BLaER1 (cell line): ENCODE measurements at regions not wholly inside any gene's neighbourhood (a gene's known extent, or its start where the extent isn't known, plus 50 kb on each side); places are given as distances from the start of the nearest gene placed in this dataset.

ENCODE experiments used
- H3K27ac ChIP-seq: shearing (Covaris generic); formaldehyde crosslinking; 2 replicates; pipeline ENCODE4 v1.8.1; 2022
- H3K27me3 ChIP-seq: shearing (Covaris generic); formaldehyde crosslinking; 2 replicates; pipeline ENCODE4 v1.8.1; 2022
- H3K36me3 ChIP-seq: shearing (Covaris generic); formaldehyde crosslinking; 2 replicates; pipeline ENCODE4 v1.8.1; 2022
- H3K4me1 ChIP-seq: shearing (Covaris generic); formaldehyde crosslinking; 2 replicates; pipeline ENCODE4 v1.8.1; 2022
- H3K4me2 ChIP-seq: shearing (Covaris generic); formaldehyde crosslinking; 2 replicates; pipeline ENCODE4 v1.8.1; 2022
- H3K4me3 ChIP-seq: shearing (Covaris generic); formaldehyde crosslinking; 2 replicates; pipeline ENCODE4 v1.8.1; 2022
- H3K9ac ChIP-seq: shearing (Covaris generic); formaldehyde crosslinking; 2 replicates; pipeline ENCODE4 v1.8.1; 2022
- H3K9me3 ChIP-seq: shearing (Covaris generic); formaldehyde crosslinking; 2 replicates; pipeline ENCODE4 v1.8.1; 2022
- H4K20me1 ChIP-seq: shearing (Covaris generic); formaldehyde crosslinking; 2 replicates; pipeline ENCODE4 v1.8.1; 2022
- Cebpa-rat ChIP-seq: shearing (Covaris generic); IDR thresholded peaks from 2 replicates; pipeline ENCODE4 v1.8.1; 2022

DNA sequence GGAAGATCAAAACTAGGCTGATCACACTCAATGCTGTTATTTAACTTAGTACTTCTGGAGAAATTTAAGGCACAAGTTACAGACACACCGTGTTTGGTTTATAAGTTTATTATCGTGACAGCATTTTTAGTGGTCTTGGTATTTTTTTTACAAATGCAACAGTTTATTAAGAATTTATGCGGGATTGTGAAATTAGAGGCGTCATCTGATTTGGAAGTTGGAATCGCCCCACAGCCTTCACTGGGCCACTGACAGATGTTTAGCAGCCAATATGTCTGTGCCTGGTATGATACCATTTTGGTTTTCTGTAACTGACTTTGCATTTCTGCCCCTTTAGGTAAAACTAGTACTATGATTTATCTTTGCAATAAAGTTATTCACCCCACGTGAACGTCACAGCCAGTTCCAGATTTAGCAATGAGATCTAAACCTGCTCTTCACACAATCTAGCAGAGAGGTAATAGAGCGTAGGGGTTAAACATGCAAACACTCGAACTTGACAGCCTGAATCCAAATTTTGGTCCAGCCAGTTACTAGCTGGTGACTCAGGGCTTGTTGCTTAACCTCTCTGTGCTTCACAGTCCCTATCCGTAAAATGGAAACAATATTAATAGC is 73.2 kb upstream of the SSTR1 start:
- Histone ChIP-seq H3K9ac (no peak overlapping the region), H3K4me1 (no peaks in the 10 kb centered on the region), H3K4me2 (no peak overlapping the region), H3K4me3 (no peak overlapping the region), H3K27ac (no peak overlapping the region), H3K36me3 (no peaks in the 10 kb centered on the region), H4K20me1 (no peaks in the 10 kb centered on the region), H3K27me3 (no peaks in the 10 kb centered on the region), H3K9me3 (no peaks in the 10 kb centered on the region)
- no peak for TF ChIP-seq Cebpa-rat

GRCh38 chr14:38135106-38135867 is 72.4 kb upstream of the SSTR1 start:
- Histone ChIP-seq H3K36me3 (no peaks in the 10 kb centered on the region), H3K27me3 (no peaks in the 10 kb centered on the region), H3K4me1 (no peaks in the 10 kb centered on the region), H3K4me3 (no peak overlapping the region), H3K9me3 (no peaks in the 10 kb centered on the region), H3K4me2 (no peak overlapping the region), H4K20me1 (no peaks in the 10 kb centered on the region), H3K9ac (no peak overlapping the region), H3K27ac (no peak overlapping the region)
- TF ChIP-seq Cebpa-rat = no peak

GRCh38 chr14:38137005-38137404 is 70.7 kb upstream of the SSTR1 start:
- H3K36me3 ChIP-seq = no peaks in the 10 kb centered on the region
- no peaks in the 10 kb centered on the region for H3K9me3 ChIP-seq
- no peaks in the 10 kb centered on the region for H3K27me3 ChIP-seq
- H3K9ac ChIP-seq = no peak overlapping the region
- H3K4me2 ChIP-seq = no peak overlapping the region
- no peak for TF ChIP-seq Cebpa-rat
- no peaks in the 10 kb centered on the region for H3K4me1 ChIP-seq
- no peaks in the 10 kb centered on the region for H4K20me1 ChIP-seq
- no peak overlapping the region for H3K27ac ChIP-seq
- no peak overlapping the region for H3K4me3 ChIP-seq

GRCh38 chr14:38138473-38139138 is 69.1 kb upstream of the SSTR1 start:
- Histone ChIP-seq H3K4me2 (no peak overlapping the region), H3K36me3 (no peaks in the 10 kb centered on the region), H4K20me1 (no peaks in the 10 kb centered on the region), H3K27ac (no peak overlapping the region), H3K9me3 (no peaks in the 10 kb centered on the region), H3K4me1 (no peaks in the 10 kb centered on the region), H3K4me3 (no peak overlapping the region), H3K9ac (no peak overlapping the region), H3K27me3 (no peaks in the 10 kb centered on the region)
- no peak for TF ChIP-seq Cebpa-rat

- no peaks in the 10 kb centered on the region for H4K20me1 ChIP-seq
- no peaks in the 10 kb centered on the region for H3K9me3 ChIP-seq
- no peak overlapping the region for H3K27ac ChIP-seq
- no peak overlapping the region for H3K4me3 ChIP-seq
- no peak for TF ChIP-seq Cebpa-rat
- no peaks in the 10 kb centered on the region for H3K4me1 ChIP-seq
- H3K27me3 ChIP-seq = no peaks in the 10 kb centered on the region
- H3K36me3 ChIP-seq = no peaks in the 10 kb centered on the region
- H3K4me2 ChIP-seq = no peak overlapping the region
- no peak overlapping the region for H3K9ac ChIP-seq
These were observed 67.8 kb upstream of the SSTR1 start for GRCh38 chr14:38139926-38140325.

DNA sequence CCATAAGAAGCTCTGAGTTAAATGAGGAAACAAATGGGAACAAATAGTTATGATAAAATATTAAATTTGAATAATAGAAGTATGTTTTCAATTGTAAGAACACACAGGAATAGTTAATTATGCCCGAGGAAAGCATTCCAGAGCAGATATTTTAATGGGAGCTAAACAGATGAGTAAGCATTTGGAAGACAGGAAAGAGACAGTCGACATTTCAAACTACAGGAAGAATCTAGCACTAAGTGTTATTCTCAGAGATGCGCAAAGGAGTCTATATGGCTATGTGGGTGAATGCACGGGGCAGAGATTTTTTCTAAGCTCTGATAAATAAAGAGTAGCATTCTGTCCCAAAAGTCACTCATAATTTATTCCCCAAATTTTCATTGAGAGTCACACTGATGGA is 64.5 kb upstream of the SSTR1 start:
- Histone ChIP-seq H3K27ac (no peak overlapping the region), H3K36me3 (no peaks in the 10 kb centered on the region), H3K27me3 (no peaks in the 10 kb centered on the region), H3K9me3 (no peaks in the 10 kb centered on the region), H4K20me1 (no peaks in the 10 kb centered on the region), H3K9ac (no peak overlapping the region), H3K4me1 (no peaks in the 10 kb centered on the region), H3K4me3 (no peak overlapping the region), H3K4me2 (no peak overlapping the region)
- no peak for TF ChIP-seq Cebpa-rat

DNA sequence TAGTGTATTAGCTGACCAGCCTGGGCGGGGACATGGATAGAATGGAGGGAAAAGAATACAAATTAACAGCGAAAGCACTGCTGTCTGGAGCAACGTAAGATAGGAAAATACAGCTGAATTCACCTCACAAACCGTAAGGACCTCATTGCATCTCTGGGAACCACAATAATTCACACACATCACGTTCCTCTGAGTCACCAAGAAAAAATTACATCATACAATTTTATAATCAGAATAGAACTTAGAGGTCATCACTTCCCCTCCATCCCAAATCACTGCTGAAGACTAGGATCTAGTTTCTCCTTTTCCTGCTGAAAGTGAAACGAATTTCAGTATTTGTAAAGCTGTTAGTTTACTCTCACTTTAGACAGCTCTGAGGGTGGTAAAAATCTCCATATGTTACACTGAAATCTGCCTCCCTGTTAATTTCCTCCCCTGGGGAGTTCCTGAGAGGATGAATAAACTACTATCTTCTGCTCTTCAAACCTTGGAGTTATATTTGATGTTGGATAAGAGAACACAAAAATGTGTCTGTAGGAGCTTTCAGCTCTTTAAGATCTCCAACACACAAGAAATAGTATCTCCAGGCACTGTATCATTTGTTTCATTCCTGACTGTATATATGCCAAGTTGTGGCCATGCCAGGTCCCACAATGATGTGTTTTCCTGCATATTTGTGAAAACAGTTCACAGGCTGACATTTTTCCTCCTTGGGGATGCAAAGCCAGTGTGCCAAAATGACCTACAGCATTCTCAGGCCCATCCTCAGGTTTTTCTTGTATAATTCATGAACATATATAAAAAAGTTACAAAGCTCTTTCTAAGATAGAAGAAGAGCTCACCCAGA is 63.8 kb upstream of the SSTR1 start:
- H3K9me3 ChIP-seq = no peaks in the 10 kb centered on the region
- no peaks in the 10 kb centered on the region for H3K36me3 ChIP-seq
- TF ChIP-seq Cebpa-rat = no peak
- no peak overlapping the region for H3K4me3 ChIP-seq
- no peak overlapping the region for H3K9ac ChIP-seq
- no peaks in the 10 kb centered on the region for H4K20me1 ChIP-seq
- H3K4me2 ChIP-seq = no peak overlapping the region
- H3K27me3 ChIP-seq = no peaks in the 10 kb centered on the region
- no peaks in the 10 kb centered on the region for H3K4me1 ChIP-seq
- H3K27ac ChIP-seq = no peak overlapping the region

- Histone ChIP-seq H3K9ac (no peak overlapping the region), H3K4me1 (no peaks in the 10 kb centered on the region), H3K4me2 (no peak overlapping the region), H3K9me3 (no peaks in the 10 kb centered on the region), H3K27ac (no peak overlapping the region), H3K27me3 (no peaks in the 10 kb centered on the region), H3K4me3 (no peak overlapping the region), H4K20me1 (no peaks in the 10 kb centered on the region), H3K36me3 (no peaks in the 10 kb centered on the region)
- TF ChIP-seq Cebpa-rat = no peak
These were observed 62.6 kb upstream of the SSTR1 start for GRCh38 chr14:38145142-38145541.

- no peak overlapping the region for H3K4me2 ChIP-seq
- H4K20me1 ChIP-seq = no peaks in the 10 kb centered on the region
- H3K9me3 ChIP-seq = no peaks in the 10 kb centered on the region
- no peak overlapping the region for H3K9ac ChIP-seq
- no peak for TF ChIP-seq Cebpa-rat
- H3K4me1 ChIP-seq = no peaks in the 10 kb centered on the region
- no peak overlapping the region for H3K27ac ChIP-seq
- H3K4me3 ChIP-seq = no peak overlapping the region
- H3K27me3 ChIP-seq = no peaks in the 10 kb centered on the region
- H3K36me3 ChIP-seq = no peaks in the 10 kb centered on the region
These were observed 57.6 kb upstream of the SSTR1 start for GRCh38 chr14:38150075-38150474.
